ENCODE measurements at regions not wholly inside any gene's neighbourhood (a gene's known extent, or its start where the extent isn't known, plus 50 kb on each side); places are given as distances from the start of the nearest gene placed in this dataset.
"Not testable (repeated sequence)": the region's sequence is repeated elsewhere in the genome, so short reads cannot be mapped to it uniquely, and the experiment has no call there.

DNA sequence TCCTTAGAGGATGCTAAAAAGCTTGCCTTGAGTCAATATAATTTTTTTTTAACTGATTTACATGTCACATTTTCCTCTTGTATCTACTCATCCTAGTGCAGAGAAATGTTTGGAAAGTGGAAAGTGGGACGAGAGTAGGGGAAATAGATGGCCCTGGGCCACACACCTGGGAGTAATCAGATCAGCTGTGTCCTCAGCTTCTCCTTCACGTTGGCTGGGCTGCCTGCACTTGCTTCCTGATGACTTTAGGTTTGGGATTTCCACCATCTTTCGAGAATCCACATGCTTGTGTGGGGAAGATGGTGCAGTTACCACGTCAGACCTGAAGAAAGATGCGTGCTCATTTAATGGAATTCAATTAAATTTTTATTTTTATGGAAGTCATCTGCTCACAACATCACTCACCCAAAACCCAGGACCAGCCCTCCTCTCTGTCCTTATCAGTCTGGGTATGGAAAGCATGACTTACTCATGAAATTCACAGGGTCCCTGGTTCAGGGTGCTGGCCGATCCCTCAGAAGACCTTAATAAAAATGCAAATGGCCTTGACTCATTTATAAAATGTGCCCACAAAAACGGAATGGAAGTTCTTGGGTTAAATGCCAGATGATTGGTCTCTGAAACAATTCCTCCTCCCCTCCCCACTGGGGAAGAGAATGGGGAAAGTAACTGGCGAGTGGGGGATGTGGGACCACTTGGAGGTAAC lies 74.5 kb upstream of the TIAM2 start:
- no peak for DNase-seq (ENCODE audit: extremely low read depth in 1 of 2, low read depth in 1 of 2)

- DNase-seq (ENCODE audit: extremely low read depth in 1 of 2, low read depth in 1 of 2): no peak
These were observed 73.6 kb upstream of the TIAM2 start for GRCh38 chr6:154921482-154921881.

DNA sequence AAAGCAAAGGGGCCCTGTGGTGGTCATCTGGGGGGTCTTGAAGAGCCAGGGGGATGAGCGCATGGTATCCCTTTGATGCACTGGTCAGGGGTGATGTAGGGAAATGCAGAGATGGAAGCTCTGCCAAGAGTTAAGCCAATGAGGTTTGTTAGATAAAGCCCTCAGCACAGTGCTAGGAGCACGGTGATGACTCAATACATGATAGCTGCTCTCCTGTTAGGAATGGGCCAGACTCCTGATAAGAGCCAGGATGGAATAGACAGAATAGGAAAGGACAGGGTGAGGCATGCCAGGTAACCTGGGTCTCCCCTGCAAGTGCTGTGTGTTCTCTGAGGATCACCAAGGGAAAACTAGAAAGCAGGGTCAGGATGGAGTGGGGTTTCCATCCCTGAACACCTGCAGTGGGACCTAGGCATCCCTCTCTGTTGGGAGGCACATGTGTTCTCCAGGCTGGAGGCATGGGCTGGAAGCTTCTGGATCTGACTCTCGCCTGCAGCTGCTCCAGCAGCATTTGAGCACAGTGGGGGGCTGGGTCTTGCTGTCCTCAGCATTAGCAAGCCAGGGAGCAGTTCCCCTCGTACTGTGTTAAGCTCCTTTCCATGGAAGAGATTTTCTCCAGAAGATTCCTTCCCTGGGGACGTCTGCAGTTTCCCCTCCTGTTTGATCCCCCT lies 71.8 kb upstream of the TIAM2 start:
- DNase-seq (ENCODE audit: extremely low read depth in 1 of 2, low read depth in 1 of 2): no peak

DNA sequence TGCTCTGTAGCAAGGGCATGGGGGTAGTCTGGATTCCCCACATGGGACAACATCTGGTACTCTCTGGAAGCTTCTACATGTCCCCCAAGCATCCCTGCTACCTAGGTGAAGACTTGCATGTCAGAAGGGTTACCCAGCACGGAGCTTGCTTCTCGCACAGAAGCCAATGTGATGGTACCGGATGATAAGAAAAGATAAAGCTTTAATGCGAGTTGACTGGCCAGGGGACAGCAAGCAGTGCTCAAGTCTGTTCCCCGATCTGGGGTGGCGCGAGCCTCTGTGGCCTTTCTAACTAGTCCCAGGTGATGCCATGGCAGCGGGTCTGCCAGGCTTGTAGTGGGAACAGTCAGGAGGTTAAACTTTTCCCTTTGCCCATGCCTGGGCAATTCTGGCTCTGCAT lies 70.0 kb upstream of the TIAM2 start:
- no peak for DNase-seq (ENCODE audit: extremely low read depth in 1 of 2, low read depth in 1 of 2)

GRCh38 chr6:154926366-154926765 lies 68.7 kb upstream of the TIAM2 start:
- DNase-seq (ENCODE audit: extremely low read depth in 1 of 2, low read depth in 1 of 2): no peak

- peak; percentile 8 to 33 for DNase-seq (ENCODE audit: extremely low read depth in 1 of 2, low read depth in 1 of 2)
These were observed 66.7 kb upstream of the TIAM2 start for GRCh38 chr6:154928325-154928922.

DNA sequence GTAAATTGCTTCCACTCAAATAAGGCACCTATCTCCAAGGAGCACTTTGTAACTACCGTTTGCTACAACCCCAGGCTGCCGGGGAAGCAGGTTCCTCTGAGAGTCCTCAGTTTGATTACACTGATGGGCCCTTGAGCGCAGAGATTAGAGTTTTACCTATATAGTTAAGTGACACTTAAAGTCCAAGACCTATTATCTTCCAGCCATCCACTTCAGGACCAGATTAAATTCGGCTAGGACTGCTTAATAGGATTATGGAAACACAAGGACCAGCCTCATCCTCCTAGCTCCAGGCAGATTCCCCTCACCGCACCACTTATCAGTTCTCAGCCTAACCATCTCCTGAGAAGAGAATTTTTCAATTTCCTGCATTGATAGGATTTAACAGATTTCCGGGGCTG lies 64.7 kb upstream of the TIAM2 start:
- no peak for DNase-seq (ENCODE audit: extremely low read depth in 1 of 2, low read depth in 1 of 2)

DNA sequence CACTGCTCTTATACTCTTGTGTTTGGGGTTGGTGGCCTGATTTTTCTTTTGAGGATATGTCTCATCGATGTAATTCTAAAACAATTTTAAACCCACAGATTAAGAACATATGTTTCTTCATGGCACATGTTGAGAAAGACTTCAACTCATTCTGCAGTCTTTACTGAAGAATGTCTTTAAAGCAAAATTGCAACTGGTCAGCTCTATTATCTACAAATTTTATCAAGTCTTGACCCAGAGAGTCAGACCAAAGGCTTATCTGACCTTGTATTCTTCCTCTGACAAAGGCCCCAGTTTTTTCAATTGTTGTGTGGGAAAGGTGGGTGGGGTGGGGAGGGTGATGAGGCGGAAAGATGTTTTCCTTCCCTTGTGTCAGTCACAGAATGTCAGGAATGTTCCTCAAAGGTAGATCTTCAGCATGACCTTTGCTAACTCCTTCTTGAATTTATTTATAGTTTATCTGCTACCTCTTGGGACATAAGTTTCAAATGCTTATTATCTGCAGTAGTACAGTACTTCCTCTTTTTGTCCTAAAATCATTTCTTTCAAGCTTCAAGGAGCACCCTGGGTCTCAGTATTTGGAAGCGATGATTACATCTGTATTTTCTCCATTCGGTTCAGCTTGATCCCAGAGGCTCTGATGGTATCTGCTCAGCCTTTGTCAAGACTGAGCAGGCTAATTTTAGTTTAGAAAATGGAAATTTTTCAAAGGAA lies 63.2 kb upstream of the TIAM2 start:
- no peak for DNase-seq (ENCODE audit: extremely low read depth in 1 of 2, low read depth in 1 of 2)

DNA sequence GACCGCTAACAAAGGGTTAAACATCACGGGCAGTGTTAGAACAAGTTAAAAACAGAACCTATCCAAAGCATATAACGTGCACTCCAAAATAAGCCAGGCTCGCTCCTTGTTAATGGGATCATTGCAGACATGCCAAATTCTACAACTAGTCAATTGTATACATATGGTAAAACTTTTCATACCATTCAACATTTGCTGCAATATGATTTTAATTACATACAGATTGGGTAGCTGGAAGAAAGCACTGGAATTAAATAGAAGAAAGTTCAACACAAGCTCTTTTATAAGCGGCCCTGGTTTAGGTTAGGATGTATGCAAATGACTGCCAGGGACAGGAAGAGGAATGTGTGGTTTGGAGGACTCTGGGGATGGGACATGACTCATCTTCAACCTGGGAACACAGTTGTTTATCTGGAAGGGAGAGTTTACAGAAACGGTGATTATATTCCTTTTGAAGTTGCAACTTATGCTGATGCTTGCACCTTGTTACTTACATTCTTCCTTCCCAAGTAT lies 62.5 kb upstream of the TIAM2 start:
- no peak for DNase-seq (ENCODE audit: extremely low read depth in 1 of 2, low read depth in 1 of 2)

DNA sequence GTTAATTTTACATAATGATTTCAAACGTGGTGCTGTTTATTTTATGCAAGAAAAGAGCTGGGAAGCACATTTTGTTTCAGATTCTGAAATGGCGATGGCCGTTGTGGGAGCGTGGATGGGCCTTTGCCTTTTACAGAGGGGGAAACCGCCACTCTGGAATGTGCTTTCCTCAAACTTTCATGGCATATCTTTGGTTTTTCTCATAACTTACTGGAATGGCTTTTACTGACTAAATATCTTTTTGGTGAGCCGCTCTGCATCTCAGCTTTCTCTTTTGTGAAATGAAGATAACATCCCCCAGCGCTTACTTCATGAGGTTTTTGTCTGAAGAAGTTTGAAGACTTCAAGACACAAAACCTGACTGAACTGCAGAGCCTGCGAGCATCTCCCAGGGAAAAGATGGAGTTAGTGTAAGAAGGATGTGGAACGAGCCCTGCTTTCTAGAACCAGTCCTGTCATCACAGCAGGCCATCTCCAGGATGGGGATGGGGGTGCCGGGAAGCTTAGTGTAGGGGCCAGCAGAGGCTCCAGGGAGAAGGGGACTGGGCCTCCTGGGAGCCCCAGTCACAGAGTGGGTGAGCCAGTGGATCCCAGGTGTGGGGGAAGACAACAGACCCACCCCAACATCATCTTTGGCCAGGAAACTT lies 61.8 kb upstream of the TIAM2 start:
- no peak for DNase-seq (ENCODE audit: extremely low read depth in 1 of 2, low read depth in 1 of 2)

GRCh38 chr6:154937306-154938220 lies 57.6 kb upstream of the TIAM2 start:
- DNase-seq (ENCODE audit: extremely low read depth in 1 of 2, low read depth in 1 of 2): no peak

DNA sequence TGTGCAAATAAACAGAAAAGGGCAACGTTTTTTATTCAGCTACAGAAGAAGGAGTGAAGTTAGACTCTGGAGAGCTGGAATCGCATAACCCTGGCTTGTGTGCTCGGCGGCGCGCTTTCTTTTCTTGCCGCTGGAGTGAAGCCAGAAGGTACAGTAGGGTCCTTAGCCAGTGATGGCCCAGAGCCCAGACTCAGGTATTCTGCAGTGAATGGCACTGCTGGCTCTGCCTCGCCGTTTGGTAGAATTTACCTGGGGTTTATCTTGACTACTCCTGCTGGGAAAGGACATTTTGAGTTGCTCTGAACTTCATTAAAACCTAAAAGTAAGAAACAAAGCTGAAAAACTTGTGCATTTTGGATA lies 56.9 kb upstream of the TIAM2 start:
- DNase-seq (ENCODE audit: extremely low read depth in 1 of 2, low read depth in 1 of 2): no peak

DNA sequence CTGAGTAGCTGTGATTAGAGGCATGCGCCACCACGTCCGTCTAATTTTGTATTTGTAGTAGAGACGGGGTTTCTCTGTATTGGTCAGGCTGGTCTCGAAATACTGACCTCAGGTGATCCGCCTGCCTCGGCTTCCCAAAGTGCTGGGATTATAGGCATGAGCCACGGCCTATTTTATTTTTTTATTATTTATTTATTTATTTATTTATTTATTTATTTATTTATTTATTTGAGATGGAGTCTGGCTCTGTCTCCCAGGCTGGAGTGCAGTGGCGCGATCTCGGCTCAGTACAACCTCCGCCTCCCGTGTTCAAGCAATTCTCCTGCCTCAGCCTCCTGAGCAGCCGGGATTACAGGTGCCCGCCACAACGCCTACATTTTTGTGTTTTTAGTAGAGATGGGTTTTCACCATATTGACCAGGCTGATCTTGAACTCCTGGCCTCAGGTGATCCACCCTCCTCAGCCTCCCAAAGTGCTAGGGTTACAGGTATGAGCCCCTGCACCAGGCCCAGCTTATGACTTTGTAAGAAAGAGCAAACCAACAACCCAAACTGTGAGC lies 56.3 kb upstream of the TIAM2 start:
- not testable (repeated sequence) for DNase-seq (ENCODE audit: extremely low read depth in 1 of 2, low read depth in 1 of 2)

- no peak for DNase-seq (ENCODE audit: extremely low read depth in 1 of 2, low read depth in 1 of 2)
These were observed 52.3 kb upstream of the TIAM2 start for GRCh38 chr6:154942770-154943169.

GRCh38 chr6:154945271-154945890 lies 49.7 kb upstream of the TIAM2 start:
- DNase-seq (ENCODE audit: extremely low read depth in 1 of 2, low read depth in 1 of 2): no peak
